CD14-positive monocyte (primary cell): ENCODE measurements at regions not wholly inside any gene's neighbourhood (a gene's known extent, or its start where the extent isn't known, plus 50 kb on each side); places are given as distances from the start of the nearest gene placed in this dataset.

Experiments
- DNase-seq, 3 donors: peaks; one replicate each; pipeline ENCODE4 v3.0.0-alpha.2; 2011 to 2022
- H2AFZ ChIP-seq: 2 replicates; pipeline ENCODE4 v1.6.0; 2012; ENCODE audit warnings: mild to moderate bottlenecking, low read depth, low read length, inconsistent platforms; ENCODE audit not compliant: insufficient read depth, poor library complexity, severe bottlenecking
- H3K27ac ChIP-seq, 2 donors: 1 replicate in 1 of 2; 2 replicates in 1 of 2; pipeline ENCODE4 v1.5.1; 2012 to 2013; ENCODE audit warnings: low read length in 2 of 2, control low read depth in 1 of 2, inconsistent platforms in 1 of 2, low read depth in 1 of 2, mild to moderate bottlenecking in 1 of 2
- H3K27me3 ChIP-seq, 2 donors: one replicate each; pipeline versions ENCODE4 v1.6.0 to v1.6.1; 2011 to 2013; ENCODE audit warnings: low read length in 2 of 2; ENCODE audit not compliant: control insufficient read depth in 2 of 2, insufficient read depth in 2 of 2
- H3K36me3 ChIP-seq, 2 donors: replicated peaks in 1 of 2; 1 replicate in 1 of 2; 2 replicates in 1 of 2; pipeline versions ENCODE4 v1.5.1 to v1.6.1; 2012 to 2013; ENCODE audit warnings: low read length in 2 of 2, control low read depth in 1 of 2, inconsistent platforms in 1 of 2, mild to moderate bottlenecking in 1 of 2; ENCODE audit not compliant: insufficient read depth in 2 of 2, control insufficient read depth in 1 of 2
- H3K4me1 ChIP-seq, 2 donors: 1 replicate in 1 of 2; 2 replicates in 1 of 2; pipeline versions ENCODE4 v1.5.1 to v1.6.1; 2012 to 2013; ENCODE audit warnings: low read length in 2 of 2, control low read depth in 1 of 2, inconsistent platforms in 1 of 2, mild to moderate bottlenecking in 1 of 2, moderate library complexity in 1 of 2; ENCODE audit not compliant: insufficient read depth in 2 of 2, control insufficient read depth in 1 of 2
- H3K4me2 ChIP-seq: replicated peaks from 2 replicates; pipeline ENCODE3; 2012; ENCODE audit warnings: low read length, moderate library complexity, mild to moderate bottlenecking; ENCODE audit not compliant: poor library complexity, severe bottlenecking; ENCODE audit errors: extremely low read depth
- H3K4me3 ChIP-seq, 3 experiments: fragments of 200-600 bp in 1 of 3; sonication (generic) in 1 of 3; replicated peaks in 1 of 3; 1 replicate in 2 of 3; 2 replicates in 1 of 3; pipeline ENCODE4 v1.5.1; 2011 to 2013; ENCODE audit warnings: low read length in 3 of 3, mild to moderate bottlenecking in 3 of 3, control low read depth in 2 of 3, low read depth in 2 of 3, inconsistent platforms in 1 of 3, moderate library complexity in 1 of 3
- H3K79me2 ChIP-seq: 2 replicates; pipeline ENCODE4 v1.6.0; 2012; ENCODE audit warnings: mild to moderate bottlenecking, control low read depth, inconsistent platforms, low read length, moderate library complexity; ENCODE audit not compliant: insufficient read depth
- H3K9ac ChIP-seq: 2 replicates; pipeline ENCODE4 v1.6.0; 2017; ENCODE audit warnings: low read length, mild to moderate bottlenecking; ENCODE audit not compliant: insufficient read depth, poor library complexity, severe bottlenecking
- H3K9me3 ChIP-seq, 2 donors: replicated peaks in 1 of 2; 1 replicate in 1 of 2; 2 replicates in 1 of 2; pipeline versions ENCODE4 v1.5.1 to v1.6.1; 2012 to 2013; ENCODE audit warnings: low read length in 2 of 2, control low read depth in 1 of 2; ENCODE audit not compliant: control insufficient read depth in 1 of 2, insufficient read depth in 1 of 2
- H4K20me1 ChIP-seq: 2 replicates; pipeline ENCODE4 v1.6.0; 2012; ENCODE audit warnings: mild to moderate bottlenecking, low read length, control low read depth, moderate library complexity; ENCODE audit not compliant: insufficient read depth
- H3K27ac Mint-ChIP-seq, 7 donors: one replicate each; pipeline ENCODE4 v1.8.0; 2020; ENCODE audit warnings: mild to moderate bottlenecking in 7 of 7, mixed read lengths in 7 of 7, moderate library complexity in 6 of 7, inconsistent platforms in 2 of 7
- H3K27me3 Mint-ChIP-seq, 3 donors: one replicate each; pipeline ENCODE4 v1.8.0; 2021 to 2022; ENCODE audit warnings: low read depth in 3 of 3, mild to moderate bottlenecking in 3 of 3, mixed read lengths in 3 of 3, moderate library complexity in 3 of 3, inconsistent platforms in 1 of 3
- H3K36me3 Mint-ChIP-seq, 2 donors: one replicate each; pipeline ENCODE4 v1.8.0; 2020; ENCODE audit warnings: mixed read lengths in 2 of 2, inconsistent platforms in 1 of 2, mild to moderate bottlenecking in 1 of 2
- H3K4me1 Mint-ChIP-seq: one replicate; pipeline ENCODE4 v1.8.0; 2020; ENCODE audit warnings: mild to moderate bottlenecking, mixed read lengths
- H3K4me3 Mint-ChIP-seq, 2 donors: one replicate each; pipeline ENCODE4 v1.8.0; 2020; ENCODE audit warnings: mild to moderate bottlenecking in 2 of 2, mixed read lengths in 2 of 2, moderate library complexity in 1 of 2
- H3K9me3 Mint-ChIP-seq, 7 donors: one replicate each; pipeline ENCODE4 v1.8.0; 2020 to 2022; ENCODE audit warnings: mixed read lengths in 7 of 7, mild to moderate bottlenecking in 6 of 7, moderate library complexity in 6 of 7, inconsistent platforms in 2 of 7
- CTCF ChIP-seq: fragments of 200-600 bp; IDR thresholded peaks from one replicate; pipeline ENCODE4 v1.8.0; 2022; ENCODE audit warnings: antibody characterized with exemption, mild to moderate bottlenecking
- WGBS: methylation state at CpG from one replicate; pipeline ENCODE4 v1.1.5; 2013; ENCODE audit warnings: missing lambda C conversion rate; ENCODE audit not compliant: insufficient coverage; 5-methylcytosine and 5-hydroxymethylcytosine counted together
- intact Hi-C, 2 donors: fragments of 100-400 bp; cut with micrococcal nuclease; formaldehyde crosslinking; loops; one replicate each; pipeline versions ENCODE4 v1.15.0 to v1.15.1; 2023

GRCh38 chr2:121123268-121123667 lies 161.7 kb downstream of the TFCP2L1 start:
- Histone ChIP-seq H3K27ac (no peak overlapping the region), H3K27me3 (no peaks in the 10 kb centered on the region), H3K9ac (no peak overlapping the region), H3K4me2 (no peak overlapping the region), H3K4me3 (no peak overlapping the region), H2AFZ (no peak overlapping the region), H3K4me1 (no peaks in the 10 kb centered on the region), H4K20me1 (no peaks in the 10 kb centered on the region), H3K36me3 (no peaks in the 10 kb centered on the region), H3K79me2 (no peaks in the 10 kb centered on the region), H3K9me3 (peaks cover 8 to 17% of the 10 kb centered on the region in 2 donors)
- no peak for TF ChIP-seq CTCF
- Mint-ChIP-seq H3K27ac (no peak overlapping the region), H3K36me3 (no peaks in the 10 kb centered on the region), H3K4me3 (no peak overlapping the region), H3K27me3 (peaks cover 5 to 9% (median 7%) of the 10 kb centered on the region in 3 donors), H3K4me1 (no peaks in the 10 kb centered on the region), H3K9me3 (peaks cover 6 to 18% (median 11%) of the 10 kb centered on the region in 7 donors)
- intact Hi-C loops = loop anchor here in 1 of 2 donors (10.0 kb wide), 1 partner anchor 232 kb away; no protein-coding TSS in a partner anchor
- WGBS = 97% methylated on average over 10 of the region's 10 CpGs
- no peak for DNase-seq

- Histone ChIP-seq H4K20me1 (no peaks in the 10 kb centered on the region), H3K4me2 (no peak overlapping the region), H3K4me1 (no peaks in the 10 kb centered on the region), H3K9ac (no peak overlapping the region), H2AFZ (no peak overlapping the region), H3K27me3 (no peaks in the 10 kb centered on the region), H3K27ac (no peak overlapping the region), H3K79me2 (no peaks in the 10 kb centered on the region), H3K4me3 (no peak overlapping the region), H3K9me3 (peaks cover 8 to 17% of the 10 kb centered on the region in 2 donors), H3K36me3 (no peaks in the 10 kb centered on the region)
- TF ChIP-seq CTCF = no peak
- H3K27me3 Mint-ChIP-seq = peaks cover 5 to 9% (median 7%) of the 10 kb centered on the region in 3 donors
- peak overlapping the region in 1 of 7 donors; percentile 57 for H3K27ac Mint-ChIP-seq
- H3K4me3 Mint-ChIP-seq = no peak overlapping the region
- H3K4me1 Mint-ChIP-seq = no peaks in the 10 kb centered on the region
- H3K36me3 Mint-ChIP-seq = no peaks in the 10 kb centered on the region
- intact Hi-C loops = loop anchor here in 1 of 2 donors (10.0 kb wide), 1 partner anchor 230 kb away; no protein-coding TSS in a partner anchor
- no peak for DNase-seq
- peaks cover 6 to 18% (median 11%) of the 10 kb centered on the region in 7 donors for H3K9me3 Mint-ChIP-seq
Measured at GRCh38 chr2:121124330-121124729, 160.7 kb downstream of the TFCP2L1 start.
